Parathyroid adenoma (tissue), 2 donors: ENCODE measurements at regions not wholly inside any gene's neighbourhood (a gene's known extent, or its start where the extent isn't known, plus 50 kb on each side); places are given as distances from the start of the nearest gene placed in this dataset.
"Not testable (repeated sequence)": the region's sequence is repeated elsewhere in the genome, so short reads cannot be mapped to it uniquely, and the experiment has no call there.

Source experiments
- H2AFZ ChIP-seq: fragments of 300-600 bp; sonication (generic); one replicate; pipeline ENCODE4 v1.7.0; 2017; ENCODE audit warnings: antibody characterized with exemption, mild to moderate bottlenecking
- H3K27ac ChIP-seq: fragments of 300-600 bp; sonication (generic); one replicate; pipeline ENCODE4 v1.7.0; 2017
- H3K27me3 ChIP-seq: fragments of 300-600 bp; sonication (generic); one replicate; pipeline ENCODE4 v1.7.0; 2017; ENCODE audit warnings: low read length; ENCODE audit not compliant: control insufficient read depth, insufficient read depth
- H3K36me3 ChIP-seq: fragments of 300-600 bp; sonication (generic); one replicate; pipeline ENCODE4 v1.7.0; 2017; ENCODE audit warnings: low read length; ENCODE audit not compliant: control insufficient read depth, insufficient read depth
- H3K4me1 ChIP-seq: fragments of 300-600 bp; sonication (generic); one replicate; pipeline ENCODE4 v1.7.0; 2017; ENCODE audit warnings: control low read depth
- H3K4me2 ChIP-seq: fragments of 300-600 bp; sonication (generic); one replicate; pipeline ENCODE4 v1.7.0; 2017; ENCODE audit warnings: low read length
- H3K4me3 ChIP-seq: fragments of 300-600 bp; sonication (generic); one replicate; pipeline ENCODE4 v1.7.0; 2017; ENCODE audit warnings: low read depth, low read length
- H3K79me2 ChIP-seq: fragments of 300-600 bp; sonication (generic); one replicate; pipeline ENCODE4 v1.7.0; 2017; ENCODE audit warnings: control low read depth
- H3K9ac ChIP-seq: fragments of 300-600 bp; sonication (generic); one replicate; pipeline ENCODE4 v1.7.0; 2017; ENCODE audit warnings: mild to moderate bottlenecking
- H3K9me3 ChIP-seq: fragments of 300-600 bp; sonication (generic); one replicate; pipeline ENCODE4 v1.7.0; 2017; ENCODE audit warnings: low read length; ENCODE audit not compliant: control insufficient read depth
- TF ChIP-seq, protein P1 (sequence below): fragments of 300-600 bp; sonication (generic); IDR thresholded peaks from one replicate; pipeline ENCODE4 v1.7.0; 2017; ENCODE audit warnings: antibody characterized with exemption, mild to moderate bottlenecking
- donor health status: primary hyperparathyroidism.

GRCh38 chr3:158026236-158026635 is 80.0 kb downstream of the SHOX2 start:
- Histone ChIP-seq H3K4me2 (no peak overlapping the region), H3K36me3 (no peaks in the 10 kb centered on the region), H3K79me2 (no peaks in the 10 kb centered on the region), H3K4me1 (no peaks in the 10 kb centered on the region), H3K27me3 (no peaks in the 10 kb centered on the region), H3K9ac (no peak overlapping the region), H3K27ac (no peak overlapping the region), H3K9me3 (no peaks in the 10 kb centered on the region), H2AFZ (no peak overlapping the region), H3K4me3 (no peak overlapping the region)
- TF ChIP-seq, protein P1, sequence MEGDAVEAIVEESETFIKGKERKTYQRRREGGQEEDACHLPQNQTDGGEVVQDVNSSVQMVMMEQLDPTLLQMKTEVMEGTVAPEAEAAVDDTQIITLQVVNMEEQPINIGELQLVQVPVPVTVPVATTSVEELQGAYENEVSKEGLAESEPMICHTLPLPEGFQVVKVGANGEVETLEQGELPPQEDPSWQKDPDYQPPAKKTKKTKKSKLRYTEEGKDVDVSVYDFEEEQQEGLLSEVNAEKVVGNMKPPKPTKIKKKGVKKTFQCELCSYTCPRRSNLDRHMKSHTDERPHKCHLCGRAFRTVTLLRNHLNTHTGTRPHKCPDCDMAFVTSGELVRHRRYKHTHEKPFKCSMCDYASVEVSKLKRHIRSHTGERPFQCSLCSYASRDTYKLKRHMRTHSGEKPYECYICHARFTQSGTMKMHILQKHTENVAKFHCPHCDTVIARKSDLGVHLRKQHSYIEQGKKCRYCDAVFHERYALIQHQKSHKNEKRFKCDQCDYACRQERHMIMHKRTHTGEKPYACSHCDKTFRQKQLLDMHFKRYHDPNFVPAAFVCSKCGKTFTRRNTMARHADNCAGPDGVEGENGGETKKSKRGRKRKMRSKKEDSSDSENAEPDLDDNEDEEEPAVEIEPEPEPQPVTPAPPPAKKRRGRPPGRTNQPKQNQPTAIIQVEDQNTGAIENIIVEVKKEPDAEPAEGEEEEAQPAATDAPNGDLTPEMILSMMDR = no peak

DNA sequence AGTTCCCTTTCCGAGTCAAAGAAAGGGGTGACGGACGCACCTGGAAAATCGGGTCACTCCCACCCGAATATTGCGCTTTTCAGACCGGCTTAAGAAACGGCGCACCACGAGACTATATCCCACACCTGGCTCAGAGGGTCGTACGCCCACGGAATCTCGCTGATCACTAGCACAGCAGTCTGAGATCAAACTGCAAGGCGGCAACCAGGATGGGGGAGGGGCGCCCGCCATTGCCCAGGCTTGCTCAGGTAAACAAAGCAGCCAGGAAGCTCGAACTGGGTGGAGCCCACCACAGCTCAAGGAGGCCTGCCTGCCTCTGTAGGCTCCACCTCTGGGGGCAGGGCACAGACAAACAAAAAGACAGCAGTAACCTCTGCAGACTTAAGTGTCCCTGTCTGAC is 86.3 kb downstream of the SHOX2 start:
- not testable (repeated sequence) for H3K9me3 ChIP-seq, H3K36me3 ChIP-seq, H3K79me2 ChIP-seq

GRCh38 chr3:158018462-158018861 is 87.8 kb downstream of the SHOX2 start:
- no peak overlapping the region for H3K9ac ChIP-seq
- no peak overlapping the region for H2AFZ ChIP-seq
- no peak overlapping the region for H3K4me3 ChIP-seq
- TF ChIP-seq, protein P1 = no peak
- no peaks in the 10 kb centered on the region for H3K4me1 ChIP-seq
- peaks cover 5% of the 10 kb centered on the region for H3K9me3 ChIP-seq
- H3K79me2 ChIP-seq = no peaks in the 10 kb centered on the region
- no peak overlapping the region for H3K27ac ChIP-seq
- no peak overlapping the region for H3K4me2 ChIP-seq
- H3K27me3 ChIP-seq = no peaks in the 10 kb centered on the region
- no peaks in the 10 kb centered on the region for H3K36me3 ChIP-seq

More for the DNA sequence above, 86.3 kb downstream of the SHOX2 start:
- H3K27me3 ChIP-seq, H3K9ac ChIP-seq, H3K4me1 ChIP-seq, H2AFZ ChIP-seq, H3K27ac ChIP-seq, H3K4me3 ChIP-seq, H3K4me2 ChIP-seq: not testable (repeated sequence)

- H3K9me3 ChIP-seq = peaks cover 1% of the 10 kb centered on the region
- no peaks in the 10 kb centered on the region for H3K27me3 ChIP-seq
- no peaks in the 10 kb centered on the region for H3K79me2 ChIP-seq
- TF ChIP-seq, protein P1 = no peak
- H2AFZ ChIP-seq = no peak overlapping the region
- no peaks in the 10 kb centered on the region for H3K36me3 ChIP-seq
- H3K9ac ChIP-seq = no peak overlapping the region
- no peak overlapping the region for H3K4me3 ChIP-seq
- H3K4me1 ChIP-seq = no peaks in the 10 kb centered on the region
- H3K4me2 ChIP-seq = no peak overlapping the region
- H3K27ac ChIP-seq = no peak overlapping the region
Observed at GRCh38 chr3:158012901-158013300, 93.3 kb downstream of the SHOX2 start.

GRCh38 chr3:158005391-158006100 is 100.7 kb downstream of the SHOX2 start:
- H3K4me3 ChIP-seq = no peak overlapping the region
- no peak overlapping the region for H3K27ac ChIP-seq
- H3K79me2 ChIP-seq = no peaks in the 10 kb centered on the region
- no peak overlapping the region for H3K4me2 ChIP-seq
- H3K27me3 ChIP-seq = no peaks in the 10 kb centered on the region
- H2AFZ ChIP-seq = no peak overlapping the region
- no peaks in the 10 kb centered on the region for H3K4me1 ChIP-seq
- TF ChIP-seq, protein P1 = no peak
- no peaks in the 10 kb centered on the region for H3K9me3 ChIP-seq
- H3K36me3 ChIP-seq = no peaks in the 10 kb centered on the region
- no peak overlapping the region for H3K9ac ChIP-seq
